H9 (cell line): ENCODE measurements at regions not wholly inside any gene's neighbourhood (a gene's known extent, or its start where the extent isn't known, plus 50 kb on each side); places are given as distances from the start of the nearest gene placed in this dataset.

Experiments
- DNase-seq: peaks from one replicate; pipeline ENCODE4 v3.0.0-alpha.2; 2017
- H2AFZ ChIP-seq: one replicate; pipeline ENCODE4 v1.6.1; 2013; ENCODE audit warnings: mild to moderate bottlenecking, low read length, control low read depth, moderate library complexity
- H2AK5ac ChIP-seq: 2 replicates; pipeline ENCODE4 v1.6.1; 2013; ENCODE audit warnings: low read length, control low read depth, mixed read lengths; ENCODE audit not compliant: insufficient read length
- H2BK120ac ChIP-seq: one replicate; pipeline ENCODE4 v1.6.1; 2013; ENCODE audit warnings: low read depth, mild to moderate bottlenecking, low read length, control low read depth, inconsistent platforms; ENCODE audit not compliant: poor library complexity, severe bottlenecking
- H2BK12ac ChIP-seq: 2 replicates; pipeline ENCODE4 v1.6.1; 2013; ENCODE audit warnings: low read length, control low read depth, mixed read lengths, low read depth; ENCODE audit not compliant: insufficient read length
- H2BK15ac ChIP-seq: 2 replicates; pipeline ENCODE4 v1.6.1; 2013; ENCODE audit warnings: low read depth, low read length, control low read depth
- H2BK20ac ChIP-seq: one replicate; pipeline ENCODE4 v1.6.1; 2013; ENCODE audit warnings: low read depth, mild to moderate bottlenecking, low read length, control low read depth, inconsistent platforms; ENCODE audit not compliant: poor library complexity, severe bottlenecking
- H2BK5ac ChIP-seq: 2 replicates; pipeline ENCODE4 v1.6.1; 2013; ENCODE audit warnings: low read length, control low read depth, mixed read lengths; ENCODE audit not compliant: insufficient read length
- H3K14ac ChIP-seq: 2 replicates; pipeline ENCODE4 v1.6.1; 2013; ENCODE audit warnings: low read length, control low read depth; ENCODE audit not compliant: insufficient read depth
- H3K18ac ChIP-seq: 2 replicates; pipeline ENCODE4 v1.6.1; 2013; ENCODE audit warnings: low read depth, mild to moderate bottlenecking, mixed read lengths, low read length, control low read depth; ENCODE audit not compliant: insufficient read length
- H3K23ac ChIP-seq: 2 replicates; pipeline ENCODE4 v1.6.1; 2013; ENCODE audit warnings: low read length, control low read depth, mixed read lengths, low read depth; ENCODE audit not compliant: insufficient read length
- H3K23me2 ChIP-seq: 2 replicates; pipeline ENCODE4 v1.6.1; 2013; ENCODE audit warnings: low read depth, mild to moderate bottlenecking, mixed read lengths, low read length, control low read depth; ENCODE audit not compliant: insufficient read length, poor library complexity, severe bottlenecking
- H3K27ac ChIP-seq: 2 replicates; pipeline ENCODE4 v1.5.1; 2013; ENCODE audit warnings: low read length, control low read depth, mixed read lengths, low read depth; ENCODE audit not compliant: insufficient read length
- H3K27me3 ChIP-seq: 2 replicates; pipeline ENCODE4 v1.6.1; 2013; ENCODE audit warnings: low read length, control low read depth, inconsistent platforms; ENCODE audit not compliant: insufficient read depth
- H3K4ac ChIP-seq: 2 replicates; pipeline ENCODE4 v1.6.1; 2013; ENCODE audit warnings: low read depth, mild to moderate bottlenecking, control low read depth, inconsistent platforms, low read length, moderate library complexity
- H3K4me1 ChIP-seq: 2 replicates; pipeline ENCODE4 v1.6.1; 2013; ENCODE audit warnings: low read length, control low read depth, inconsistent platforms; ENCODE audit not compliant: insufficient read depth
- H3K4me2 ChIP-seq: 2 replicates; pipeline ENCODE4 v1.6.1; 2013; ENCODE audit warnings: low read length, control low read depth, mixed read lengths; ENCODE audit not compliant: insufficient read length, insufficient read depth
- H3K56ac ChIP-seq: 2 replicates; pipeline ENCODE4 v1.6.1; 2013; ENCODE audit warnings: low read depth, mild to moderate bottlenecking, mixed read lengths, low read length, control low read depth; ENCODE audit not compliant: insufficient read length
- H3K79me1 ChIP-seq: 2 replicates; pipeline ENCODE4 v1.6.1; 2013; ENCODE audit warnings: low read depth, mild to moderate bottlenecking, moderate library complexity, low read length, control low read depth, inconsistent platforms; ENCODE audit not compliant: insufficient read depth, poor library complexity, severe bottlenecking
- H3K79me2 ChIP-seq: 2 replicates; pipeline ENCODE4 v1.6.1; 2013; ENCODE audit warnings: low read length, control low read depth, inconsistent platforms; ENCODE audit not compliant: insufficient read depth
- H3K9ac ChIP-seq: 2 replicates; pipeline ENCODE4 v1.6.1; 2013; ENCODE audit warnings: low read length, control low read depth, mixed read lengths; ENCODE audit not compliant: insufficient read length; ENCODE audit errors: extremely low read depth
- H3K9me3 ChIP-seq: one replicate; pipeline ENCODE4 v1.6.1; 2013; ENCODE audit warnings: low read depth, low read length, inconsistent platforms; ENCODE audit not compliant: control insufficient read depth
- H3T11ph ChIP-seq: one replicate; pipeline ENCODE4 v1.6.1; 2013; ENCODE audit warnings: mild to moderate bottlenecking, low read length, control low read depth, inconsistent platforms
- H4K20me1 ChIP-seq: one replicate; pipeline ENCODE4 v1.6.1; 2013; ENCODE audit not compliant: control insufficient read depth, insufficient read length, insufficient read depth
- H4K5ac ChIP-seq: 2 replicates; pipeline ENCODE4 v1.6.1; 2013; ENCODE audit warnings: low read depth, mild to moderate bottlenecking, mixed read lengths, low read length, control low read depth; ENCODE audit not compliant: insufficient read length
- H4K8ac ChIP-seq: replicated peaks from 2 replicates; pipeline ENCODE4 v1.6.1; 2013; ENCODE audit warnings: low read length, control low read depth, mixed read lengths, low read depth; ENCODE audit not compliant: insufficient read length
- H4K91ac ChIP-seq: 2 replicates; pipeline ENCODE4 v1.6.1; 2013; ENCODE audit warnings: low read depth, mild to moderate bottlenecking, moderate library complexity, mixed read lengths, low read length, control low read depth; ENCODE audit not compliant: insufficient read length
- H3K27ac Mint-ChIP-seq, 3 experiments: 2 replicates in 2 of 3; 3 replicates in 1 of 3; pipeline ENCODE4 v1.8.0; 2020 to 2021; ENCODE audit warnings: mixed read lengths in 3 of 3, mild to moderate bottlenecking in 1 of 3, moderate library complexity in 1 of 3
- H3K27me3 Mint-ChIP-seq: 2 replicates; pipeline ENCODE4 v1.8.0; 2021; ENCODE audit warnings: low read depth, mild to moderate bottlenecking, moderate library complexity, mixed read lengths
- H3K36me3 Mint-ChIP-seq, 3 experiments: 2 replicates in 2 of 3; 3 replicates in 1 of 3; pipeline ENCODE4 v1.8.0; 2020 to 2021; ENCODE audit warnings: low read depth in 3 of 3, mixed read lengths in 3 of 3; ENCODE audit not compliant: insufficient read depth in 1 of 3
- H3K4me1 Mint-ChIP-seq, 2 experiments: 2 replicates each; pipeline ENCODE4 v1.8.0; 2020; ENCODE audit warnings: mixed read lengths in 2 of 2
- H3K4me3 Mint-ChIP-seq, 2 experiments: 2 replicates in 1 of 2; 3 replicates in 1 of 2; pipeline ENCODE4 v1.8.0; 2020 to 2021; ENCODE audit warnings: mild to moderate bottlenecking in 2 of 2, mixed read lengths in 2 of 2, moderate library complexity in 1 of 2
- H3K9me3 Mint-ChIP-seq, 2 experiments: 2 replicates in 1 of 2; 3 replicates in 1 of 2; pipeline ENCODE4 v1.8.0; 2020; ENCODE audit warnings: mild to moderate bottlenecking in 2 of 2, mixed read lengths in 2 of 2, moderate library complexity in 1 of 2
- CTCF ChIP-seq: fragments of 200-600 bp; sonication (generic); conservative IDR thresholded peaks from 3 replicates; pipeline ENCODE4 v1.8.0; 2021; ENCODE audit warnings: antibody characterized with exemption, mild to moderate bottlenecking
- WGBS: extraction: QIAGEN DNeasy Blood & Tissue Kit; methylation state at CpG from one replicate; pipeline ENCODE4 v1.1.7; 2013; ENCODE audit warnings: missing lambda C conversion rate, low lambda C conversion rate, mixed read lengths; ENCODE audit not compliant: insufficient read length; ENCODE audit errors: extremely low coverage; 5-methylcytosine and 5-hydroxymethylcytosine counted together

GRCh38 chr2:215887303-215887702, 126.0 kb downstream of the MREG start:
- Histone ChIP-seq H2BK5ac (no peak overlapping the region), H3K4me2 (no peak overlapping the region), H2BK12ac (no peak overlapping the region), H4K5ac (no peak overlapping the region), H3K9me3 (no peaks in the 10 kb centered on the region), H4K91ac (no peak overlapping the region), H3K27me3 (no peaks in the 10 kb centered on the region), H3K79me2 (no peaks in the 10 kb centered on the region), H2BK15ac (no peak overlapping the region), H3K56ac (no peak overlapping the region), H2BK20ac (no peak overlapping the region), H4K20me1 (no peaks in the 10 kb centered on the region), H3K14ac (no peak overlapping the region), H2AFZ (no peak overlapping the region), H3K27ac (no peak overlapping the region), H3K18ac (no peak overlapping the region), H3K23ac (no peak overlapping the region), H3K9ac (no peak overlapping the region), H2BK120ac (no peak overlapping the region), H3T11ph (no peak overlapping the region), H3K79me1 (no peaks in the 10 kb centered on the region), H2AK5ac (no peak overlapping the region), H3K4me1 (no peaks in the 10 kb centered on the region), H3K23me2 (no peaks in the 10 kb centered on the region), H4K8ac (no peak overlapping the region), H3K4ac (no peak overlapping the region)
- DNase-seq, result no peak
- Mint-ChIP-seq H3K27me3 (no peaks in the 10 kb centered on the region), H3K4me1 (no peaks in the 10 kb centered on the region), H3K27ac (no peak overlapping the region), H3K9me3 (peaks cover 0 to 3% of the 10 kb centered on the region in 2 experiments; a peak in 1 of 5 replicates), H3K36me3 (no peaks in the 10 kb centered on the region), H3K4me3 (no peak overlapping the region)
- TF ChIP-seq CTCF, result no peak
- no CpG with 5 or more reads among the region's 2 CpGs for WGBS
